ENCODE measurements at regions not wholly inside any gene's neighbourhood (a gene's known extent, or its start where the extent isn't known, plus 50 kb on each side); places are given as distances from the start of the nearest gene placed in this dataset.
"Not testable (repeated sequence)": the region's sequence is repeated elsewhere in the genome, so short reads cannot be mapped to it uniquely, and the experiment has no call there.

DNA sequence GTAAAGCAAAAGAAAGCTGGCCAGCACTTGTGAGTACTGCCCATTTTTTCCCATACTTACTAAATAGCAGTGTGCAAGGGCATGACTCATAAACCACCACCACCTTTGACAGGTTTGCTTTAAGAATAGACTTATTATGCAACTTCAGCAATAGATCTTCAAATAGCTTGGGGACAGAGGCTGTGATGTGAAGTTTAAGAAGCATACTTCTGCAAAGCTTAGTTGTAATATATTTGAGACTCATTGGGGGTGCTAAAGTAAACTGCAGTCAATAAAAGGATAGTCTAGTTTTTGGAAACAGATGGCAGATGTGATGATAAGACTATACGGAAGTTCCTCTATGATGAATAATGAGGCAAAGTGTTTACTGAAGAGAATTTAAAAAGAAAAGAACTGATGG, 210.0 kb downstream of the PLA2G4A start:
- H3K27ac ChIP-seq (ENCODE audit: insufficient read depth, low read depth, low read length, poor library complexity, severe bottlenecking): no peak overlapping the region
- H3K9me3 ChIP-seq (ENCODE audit: control insufficient read depth, low read length): no peaks in the 10 kb centered on the region
- H3K36me3 ChIP-seq (ENCODE audit: control insufficient read depth, insufficient read depth, low read length): no peaks in the 10 kb centered on the region
- H3K4me3 ChIP-seq (ENCODE audit: insufficient read depth, low read depth, low read length): no peak overlapping the region
- H3K27me3 ChIP-seq (ENCODE audit: control insufficient read depth, insufficient read depth, low read length, poor library complexity, severe bottlenecking): no peaks in the 10 kb centered on the region
- no peaks in the 10 kb centered on the region for H3K4me1 ChIP-seq (ENCODE audit: control insufficient read depth, insufficient read depth, low read length)
- WGBS, 2 experiments: 93 to 96% methylated on average over 1 of the region's 1 CpG

DNA sequence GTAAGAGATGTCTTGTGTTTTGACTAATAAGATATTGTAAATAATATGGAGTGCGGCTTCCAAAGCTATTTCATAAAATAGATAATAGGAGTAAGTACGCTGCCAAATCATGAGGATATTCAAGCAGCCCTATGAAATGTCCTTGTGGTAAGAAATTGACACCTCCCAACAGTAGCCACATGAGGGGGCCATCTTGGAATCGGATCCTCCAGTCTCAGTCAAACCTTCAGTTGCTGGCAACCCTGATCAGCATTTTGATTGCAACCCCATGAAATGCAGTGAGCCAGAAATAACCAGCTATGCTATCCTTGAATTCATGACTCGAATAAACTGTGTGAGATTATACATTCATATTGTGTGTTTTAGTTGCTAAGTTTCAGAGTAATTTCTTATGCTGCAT, 212.4 kb downstream of the PLA2G4A start:
- no peaks in the 10 kb centered on the region for H3K27me3 ChIP-seq (ENCODE audit: control insufficient read depth, insufficient read depth, low read length, poor library complexity, severe bottlenecking)
- 94 to 99% methylated on average over 4 of the region's 4 CpGs for WGBS, 2 experiments
- H3K36me3 ChIP-seq (ENCODE audit: control insufficient read depth, insufficient read depth, low read length): no peaks in the 10 kb centered on the region
- H3K4me1 ChIP-seq (ENCODE audit: control insufficient read depth, insufficient read depth, low read length): no peaks in the 10 kb centered on the region
- no peak overlapping the region for H3K27ac ChIP-seq (ENCODE audit: insufficient read depth, low read depth, low read length, poor library complexity, severe bottlenecking)
- no peak overlapping the region for H3K4me3 ChIP-seq (ENCODE audit: insufficient read depth, low read depth, low read length)
- no peaks in the 10 kb centered on the region for H3K9me3 ChIP-seq (ENCODE audit: control insufficient read depth, low read length)

DNA sequence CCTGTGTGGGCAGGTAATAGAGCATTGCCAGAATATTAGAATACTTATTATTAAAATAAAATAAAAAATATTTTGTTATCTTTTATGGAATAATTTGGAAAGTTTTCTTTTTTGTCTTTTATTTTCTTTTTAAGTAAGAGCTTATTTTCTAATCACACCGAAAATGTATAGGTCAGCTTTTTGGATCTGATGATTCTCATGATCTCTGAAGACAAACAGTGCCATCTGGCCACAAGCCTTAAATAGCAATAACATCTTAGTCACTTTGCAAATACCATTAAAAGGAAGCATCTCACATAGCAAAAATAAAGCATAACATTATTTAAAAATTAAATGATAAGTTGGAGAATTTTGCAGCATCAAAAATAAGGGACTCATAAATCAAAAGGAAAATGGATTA, 213.8 kb downstream of the PLA2G4A start:
- no peaks in the 10 kb centered on the region for H3K9me3 ChIP-seq (ENCODE audit: control insufficient read depth, low read length)
- no peaks in the 10 kb centered on the region for H3K27me3 ChIP-seq (ENCODE audit: control insufficient read depth, insufficient read depth, low read length, poor library complexity, severe bottlenecking)
- H3K36me3 ChIP-seq (ENCODE audit: control insufficient read depth, insufficient read depth, low read length): no peaks in the 10 kb centered on the region
- no peaks in the 10 kb centered on the region for H3K4me1 ChIP-seq (ENCODE audit: control insufficient read depth, insufficient read depth, low read length)
- H3K4me3 ChIP-seq (ENCODE audit: insufficient read depth, low read depth, low read length): no peak overlapping the region
- H3K27ac ChIP-seq (ENCODE audit: insufficient read depth, low read depth, low read length, poor library complexity, severe bottlenecking): no peak overlapping the region
- WGBS, 2 experiments: 100% methylated on average over 1 of the region's 1 CpG

DNA sequence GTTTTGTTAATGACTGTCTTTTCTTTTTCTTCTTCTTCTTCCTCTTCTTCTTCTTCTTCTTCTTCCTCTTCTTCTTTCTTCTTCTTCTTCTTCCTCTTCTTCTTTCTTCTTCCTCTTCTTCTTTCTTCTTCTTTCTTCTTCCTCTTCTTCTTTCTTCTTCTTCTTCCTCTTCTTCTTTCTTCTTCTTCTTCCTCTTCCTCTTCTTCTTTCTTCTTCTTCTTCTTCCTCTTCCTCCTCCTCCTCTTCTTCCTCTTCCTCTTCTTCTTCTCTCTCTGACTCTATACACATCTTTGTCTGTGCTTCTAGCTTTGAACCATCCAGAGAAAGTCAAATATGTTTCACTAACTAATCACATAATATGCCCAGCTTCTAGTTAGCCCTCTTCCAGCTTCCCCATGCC, 214.7 kb downstream of the PLA2G4A start:
- H3K27me3 ChIP-seq (ENCODE audit: control insufficient read depth, insufficient read depth, low read length, poor library complexity, severe bottlenecking); H3K36me3 ChIP-seq (ENCODE audit: control insufficient read depth, insufficient read depth, low read length); H3K9me3 ChIP-seq (ENCODE audit: control insufficient read depth, low read length); H3K4me3 ChIP-seq (ENCODE audit: insufficient read depth, low read depth, low read length); H3K27ac ChIP-seq (ENCODE audit: insufficient read depth, low read depth, low read length, poor library complexity, severe bottlenecking); H3K4me1 ChIP-seq (ENCODE audit: control insufficient read depth, insufficient read depth, low read length): not testable (repeated sequence)

DNA sequence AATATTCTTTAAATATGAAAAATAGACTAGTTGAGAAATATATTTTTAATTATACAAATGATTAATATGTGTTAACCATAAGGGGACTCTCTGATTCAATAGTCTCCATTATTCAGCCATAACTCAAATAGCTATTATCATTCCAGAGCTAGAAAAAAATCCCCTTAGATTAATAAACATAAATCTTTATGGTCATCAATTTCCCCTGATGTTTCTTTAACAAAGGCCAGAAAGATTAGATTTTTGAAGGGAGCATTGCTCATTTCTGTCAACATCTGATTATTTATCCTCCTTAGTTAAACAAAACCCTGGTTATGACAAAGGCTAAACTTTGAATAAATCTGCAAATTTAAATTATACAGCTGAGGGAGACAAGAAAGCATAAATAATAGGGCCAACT, 215.7 kb downstream of the PLA2G4A start:
- no peak overlapping the region for H3K27ac ChIP-seq (ENCODE audit: insufficient read depth, low read depth, low read length, poor library complexity, severe bottlenecking)
- no peak overlapping the region for H3K4me3 ChIP-seq (ENCODE audit: insufficient read depth, low read depth, low read length)
- H3K27me3 ChIP-seq (ENCODE audit: control insufficient read depth, insufficient read depth, low read length, poor library complexity, severe bottlenecking): no peaks in the 10 kb centered on the region
- H3K4me1 ChIP-seq (ENCODE audit: control insufficient read depth, insufficient read depth, low read length): no peaks in the 10 kb centered on the region
- H3K9me3 ChIP-seq (ENCODE audit: control insufficient read depth, low read length): no peaks in the 10 kb centered on the region
- H3K36me3 ChIP-seq (ENCODE audit: control insufficient read depth, insufficient read depth, low read length): no peaks in the 10 kb centered on the region

DNA sequence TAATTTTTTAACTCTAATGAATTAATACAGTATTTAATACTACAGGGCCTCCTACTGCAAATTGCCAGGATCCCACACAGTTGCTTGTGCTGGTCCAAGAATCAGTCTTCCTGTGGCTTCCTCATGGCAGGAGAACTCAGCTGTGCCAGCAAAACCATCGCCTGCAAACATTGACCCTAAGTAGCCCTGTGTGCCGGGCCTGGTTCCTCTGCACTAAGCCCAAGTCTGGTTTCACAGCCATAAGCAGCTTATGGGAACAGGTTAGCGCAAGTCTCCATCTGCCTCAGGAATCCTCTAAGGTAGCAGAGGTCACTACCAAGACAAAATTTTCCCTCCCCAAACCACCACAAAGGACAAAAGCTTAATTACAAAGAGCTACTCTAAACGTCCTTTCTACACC, 216.6 kb downstream of the PLA2G4A start:
- Histone ChIP-seq H3K4me1 (ENCODE audit: control insufficient read depth, insufficient read depth, low read length) (no peaks in the 10 kb centered on the region), H3K27ac (ENCODE audit: insufficient read depth, low read depth, low read length, poor library complexity, severe bottlenecking) (no peak overlapping the region), H3K36me3 (ENCODE audit: control insufficient read depth, insufficient read depth, low read length) (no peaks in the 10 kb centered on the region), H3K4me3 (ENCODE audit: insufficient read depth, low read depth, low read length) (no peak overlapping the region), H3K9me3 (ENCODE audit: control insufficient read depth, low read length) (no peaks in the 10 kb centered on the region), H3K27me3 (ENCODE audit: control insufficient read depth, insufficient read depth, low read length, poor library complexity, severe bottlenecking) (no peaks in the 10 kb centered on the region)
- 82 to 88% methylated on average over 4 of the region's 4 CpGs for WGBS, 2 experiments

DNA sequence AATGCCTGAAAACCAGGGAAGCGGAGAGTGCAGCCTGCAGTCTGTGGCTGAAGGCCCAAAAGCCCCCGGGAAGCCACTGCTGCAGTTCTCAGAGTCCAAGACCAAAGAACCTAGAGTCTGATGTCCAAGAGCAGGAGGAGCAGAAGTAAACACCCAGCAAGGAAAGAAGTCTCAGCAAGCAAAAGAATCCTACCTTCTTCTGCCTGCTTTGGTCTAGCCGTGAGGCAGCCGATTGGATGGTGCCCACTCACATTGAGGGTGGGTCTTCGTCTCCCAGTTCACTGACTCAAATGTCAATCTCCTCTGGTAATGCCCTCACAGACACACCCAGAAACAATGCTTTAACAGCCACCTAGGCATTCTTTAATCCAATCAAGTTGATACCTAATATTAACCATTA, 217.5 kb downstream of the PLA2G4A start:
- Histone ChIP-seq H3K9me3 (ENCODE audit: control insufficient read depth, low read length) (no peaks in the 10 kb centered on the region), H3K4me3 (ENCODE audit: insufficient read depth, low read depth, low read length) (no peak overlapping the region), H3K27ac (ENCODE audit: insufficient read depth, low read depth, low read length, poor library complexity, severe bottlenecking) (no peak overlapping the region), H3K4me1 (ENCODE audit: control insufficient read depth, insufficient read depth, low read length) (no peaks in the 10 kb centered on the region), H3K36me3 (ENCODE audit: control insufficient read depth, insufficient read depth, low read length) (no peaks in the 10 kb centered on the region), H3K27me3 (ENCODE audit: control insufficient read depth, insufficient read depth, low read length, poor library complexity, severe bottlenecking) (no peaks in the 10 kb centered on the region)
- 88 to 93% methylated on average over 5 of the region's 5 CpGs for WGBS, 2 experiments

DNA sequence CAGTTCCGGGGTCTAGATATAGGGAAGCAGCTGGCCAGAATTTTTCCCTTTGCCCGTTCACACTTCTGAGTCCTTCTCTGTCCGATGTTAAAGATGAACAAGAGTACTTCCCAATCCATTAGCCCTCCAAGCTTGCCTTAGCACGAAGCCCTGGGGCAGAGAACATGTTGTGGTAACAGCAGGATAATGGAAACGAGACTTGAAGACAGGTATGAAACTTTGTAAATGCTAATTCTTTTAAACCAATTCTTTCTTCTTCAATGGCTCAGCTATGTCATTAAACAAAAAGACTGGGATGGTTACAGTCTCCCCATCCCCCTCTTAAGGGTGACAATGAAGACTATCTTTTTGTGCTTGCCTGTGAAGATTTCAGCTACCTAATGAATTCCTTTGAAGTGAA, 218.5 kb downstream of the PLA2G4A start:
- no peaks in the 10 kb centered on the region for H3K9me3 ChIP-seq (ENCODE audit: control insufficient read depth, low read length)
- no peaks in the 10 kb centered on the region for H3K27me3 ChIP-seq (ENCODE audit: control insufficient read depth, insufficient read depth, low read length, poor library complexity, severe bottlenecking)
- H3K36me3 ChIP-seq (ENCODE audit: control insufficient read depth, insufficient read depth, low read length): no peaks in the 10 kb centered on the region
- H3K4me3 ChIP-seq (ENCODE audit: insufficient read depth, low read depth, low read length): no peak overlapping the region
- H3K4me1 ChIP-seq (ENCODE audit: control insufficient read depth, insufficient read depth, low read length): no peaks in the 10 kb centered on the region
- WGBS, 2 experiments: 25 to 32% methylated on average over 4 to 5 of the region's 5 CpGs
- H3K27ac ChIP-seq (ENCODE audit: insufficient read depth, low read depth, low read length, poor library complexity, severe bottlenecking): no peak overlapping the region

DNA sequence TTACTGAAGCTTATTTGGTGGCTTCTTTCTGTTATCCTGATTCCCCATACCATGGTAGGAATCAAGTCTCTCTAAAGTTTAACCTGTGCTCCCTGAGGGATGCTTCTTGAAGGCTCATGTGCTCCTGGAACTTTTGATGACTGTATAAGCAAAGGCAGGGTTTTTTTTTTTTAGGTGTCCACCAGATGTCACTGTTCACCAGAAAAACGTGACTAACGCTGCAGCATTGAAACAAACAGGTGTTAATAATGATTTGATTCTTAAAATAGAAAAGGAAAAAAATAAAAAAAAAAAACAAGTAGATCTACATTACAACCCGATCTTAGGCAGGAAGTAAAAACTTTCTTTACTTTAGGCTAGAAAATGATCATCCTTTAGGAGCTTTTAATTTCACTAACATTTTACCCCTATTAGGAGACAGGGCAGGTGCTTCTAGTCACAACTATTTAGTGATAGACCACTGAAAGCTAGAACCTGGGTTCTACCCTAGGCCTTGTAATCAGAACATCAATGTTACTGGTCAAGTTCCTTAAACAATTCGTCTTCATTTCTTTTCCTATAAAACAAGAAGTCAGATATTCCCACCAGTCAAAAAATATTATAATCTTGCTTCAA, 223.0 kb downstream of the PLA2G4A start:
- no peaks in the 10 kb centered on the region for H3K9me3 ChIP-seq (ENCODE audit: control insufficient read depth, low read length)
- no peaks in the 10 kb centered on the region for H3K4me1 ChIP-seq (ENCODE audit: control insufficient read depth, insufficient read depth, low read length)
- 19% methylated on average over 2 to 3 of the region's 4 CpGs for WGBS, 2 experiments
- H3K27me3 ChIP-seq (ENCODE audit: control insufficient read depth, insufficient read depth, low read length, poor library complexity, severe bottlenecking): no peaks in the 10 kb centered on the region
- no peaks in the 10 kb centered on the region for H3K36me3 ChIP-seq (ENCODE audit: control insufficient read depth, insufficient read depth, low read length)
- H3K27ac ChIP-seq (ENCODE audit: insufficient read depth, low read depth, low read length, poor library complexity, severe bottlenecking): no peak overlapping the region
- H3K4me3 ChIP-seq (ENCODE audit: insufficient read depth, low read depth, low read length): no peak overlapping the region

DNA sequence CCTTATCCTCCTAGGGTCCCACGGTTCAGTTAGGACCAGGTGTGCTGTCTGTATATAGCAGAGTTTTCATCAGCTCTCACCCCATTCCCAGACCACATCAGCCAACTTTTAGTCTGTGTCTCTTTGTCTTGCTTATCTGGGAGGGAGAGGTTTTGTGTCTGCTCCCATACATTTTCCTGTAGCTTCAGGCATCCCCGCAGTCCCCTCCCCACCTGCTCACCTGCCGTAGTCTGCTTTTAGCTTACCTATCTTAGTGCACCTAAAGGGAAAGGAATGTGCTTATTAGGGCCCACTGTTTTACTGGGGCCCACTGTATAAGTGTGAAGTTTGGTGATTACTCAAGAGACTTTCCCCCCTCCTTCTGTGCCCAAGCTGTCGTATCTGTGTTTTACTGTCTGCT, 225.1 kb downstream of the PLA2G4A start:
- Histone ChIP-seq H3K27me3 (ENCODE audit: control insufficient read depth, insufficient read depth, low read length, poor library complexity, severe bottlenecking) (no peaks in the 10 kb centered on the region), H3K4me3 (ENCODE audit: insufficient read depth, low read depth, low read length) (no peak overlapping the region), H3K9me3 (ENCODE audit: control insufficient read depth, low read length) (no peaks in the 10 kb centered on the region), H3K36me3 (ENCODE audit: control insufficient read depth, insufficient read depth, low read length) (no peaks in the 10 kb centered on the region), H3K4me1 (ENCODE audit: control insufficient read depth, insufficient read depth, low read length) (no peaks in the 10 kb centered on the region), H3K27ac (ENCODE audit: insufficient read depth, low read depth, low read length, poor library complexity, severe bottlenecking) (no peak overlapping the region)
- WGBS, 2 experiments: 89 to 94% methylated on average over 2 to 3 of the region's 4 CpGs
